H9 (cell line): ENCODE measurements at regions not wholly inside any gene's neighbourhood (a gene's known extent, or its start where the extent isn't known, plus 50 kb on each side); places are given as distances from the start of the nearest gene placed in this dataset.

Source experiments
- DNase-seq: peaks from one replicate; pipeline ENCODE4 v3.0.0-alpha.2; 2017
- H2AFZ ChIP-seq: one replicate; pipeline ENCODE4 v1.6.1; 2013; ENCODE audit warnings: mild to moderate bottlenecking, low read length, control low read depth, moderate library complexity
- H2AK5ac ChIP-seq: 2 replicates; pipeline ENCODE4 v1.6.1; 2013; ENCODE audit warnings: low read length, control low read depth, mixed read lengths; ENCODE audit not compliant: insufficient read length
- H2BK120ac ChIP-seq: one replicate; pipeline ENCODE4 v1.6.1; 2013; ENCODE audit warnings: low read depth, mild to moderate bottlenecking, low read length, control low read depth, inconsistent platforms; ENCODE audit not compliant: poor library complexity, severe bottlenecking
- H2BK12ac ChIP-seq: 2 replicates; pipeline ENCODE4 v1.6.1; 2013; ENCODE audit warnings: low read length, control low read depth, mixed read lengths, low read depth; ENCODE audit not compliant: insufficient read length
- H2BK15ac ChIP-seq: 2 replicates; pipeline ENCODE4 v1.6.1; 2013; ENCODE audit warnings: low read depth, low read length, control low read depth
- H2BK20ac ChIP-seq: one replicate; pipeline ENCODE4 v1.6.1; 2013; ENCODE audit warnings: low read depth, mild to moderate bottlenecking, low read length, control low read depth, inconsistent platforms; ENCODE audit not compliant: poor library complexity, severe bottlenecking
- H2BK5ac ChIP-seq: 2 replicates; pipeline ENCODE4 v1.6.1; 2013; ENCODE audit warnings: low read length, control low read depth, mixed read lengths; ENCODE audit not compliant: insufficient read length
- H3K14ac ChIP-seq: 2 replicates; pipeline ENCODE4 v1.6.1; 2013; ENCODE audit warnings: low read length, control low read depth; ENCODE audit not compliant: insufficient read depth
- H3K18ac ChIP-seq: 2 replicates; pipeline ENCODE4 v1.6.1; 2013; ENCODE audit warnings: low read depth, mild to moderate bottlenecking, mixed read lengths, low read length, control low read depth; ENCODE audit not compliant: insufficient read length
- H3K23ac ChIP-seq: 2 replicates; pipeline ENCODE4 v1.6.1; 2013; ENCODE audit warnings: low read length, control low read depth, mixed read lengths, low read depth; ENCODE audit not compliant: insufficient read length
- H3K23me2 ChIP-seq: 2 replicates; pipeline ENCODE4 v1.6.1; 2013; ENCODE audit warnings: low read depth, mild to moderate bottlenecking, mixed read lengths, low read length, control low read depth; ENCODE audit not compliant: insufficient read length, poor library complexity, severe bottlenecking
- H3K27ac ChIP-seq: 2 replicates; pipeline ENCODE4 v1.5.1; 2013; ENCODE audit warnings: low read length, control low read depth, mixed read lengths, low read depth; ENCODE audit not compliant: insufficient read length
- H3K27me3 ChIP-seq: 2 replicates; pipeline ENCODE4 v1.6.1; 2013; ENCODE audit warnings: low read length, control low read depth, inconsistent platforms; ENCODE audit not compliant: insufficient read depth
- H3K4ac ChIP-seq: 2 replicates; pipeline ENCODE4 v1.6.1; 2013; ENCODE audit warnings: low read depth, mild to moderate bottlenecking, control low read depth, inconsistent platforms, low read length, moderate library complexity
- H3K4me1 ChIP-seq: 2 replicates; pipeline ENCODE4 v1.6.1; 2013; ENCODE audit warnings: low read length, control low read depth, inconsistent platforms; ENCODE audit not compliant: insufficient read depth
- H3K4me2 ChIP-seq: 2 replicates; pipeline ENCODE4 v1.6.1; 2013; ENCODE audit warnings: low read length, control low read depth, mixed read lengths; ENCODE audit not compliant: insufficient read length, insufficient read depth
- H3K56ac ChIP-seq: 2 replicates; pipeline ENCODE4 v1.6.1; 2013; ENCODE audit warnings: low read depth, mild to moderate bottlenecking, mixed read lengths, low read length, control low read depth; ENCODE audit not compliant: insufficient read length
- H3K79me1 ChIP-seq: 2 replicates; pipeline ENCODE4 v1.6.1; 2013; ENCODE audit warnings: low read depth, mild to moderate bottlenecking, moderate library complexity, low read length, control low read depth, inconsistent platforms; ENCODE audit not compliant: insufficient read depth, poor library complexity, severe bottlenecking
- H3K79me2 ChIP-seq: 2 replicates; pipeline ENCODE4 v1.6.1; 2013; ENCODE audit warnings: low read length, control low read depth, inconsistent platforms; ENCODE audit not compliant: insufficient read depth
- H3K9ac ChIP-seq: 2 replicates; pipeline ENCODE4 v1.6.1; 2013; ENCODE audit warnings: low read length, control low read depth, mixed read lengths; ENCODE audit not compliant: insufficient read length; ENCODE audit errors: extremely low read depth
- H3K9me3 ChIP-seq: one replicate; pipeline ENCODE4 v1.6.1; 2013; ENCODE audit warnings: low read depth, low read length, inconsistent platforms; ENCODE audit not compliant: control insufficient read depth
- H3T11ph ChIP-seq: one replicate; pipeline ENCODE4 v1.6.1; 2013; ENCODE audit warnings: mild to moderate bottlenecking, low read length, control low read depth, inconsistent platforms
- H4K20me1 ChIP-seq: one replicate; pipeline ENCODE4 v1.6.1; 2013; ENCODE audit not compliant: control insufficient read depth, insufficient read length, insufficient read depth
- H4K5ac ChIP-seq: 2 replicates; pipeline ENCODE4 v1.6.1; 2013; ENCODE audit warnings: low read depth, mild to moderate bottlenecking, mixed read lengths, low read length, control low read depth; ENCODE audit not compliant: insufficient read length
- H4K8ac ChIP-seq: replicated peaks from 2 replicates; pipeline ENCODE4 v1.6.1; 2013; ENCODE audit warnings: low read length, control low read depth, mixed read lengths, low read depth; ENCODE audit not compliant: insufficient read length
- H4K91ac ChIP-seq: 2 replicates; pipeline ENCODE4 v1.6.1; 2013; ENCODE audit warnings: low read depth, mild to moderate bottlenecking, moderate library complexity, mixed read lengths, low read length, control low read depth; ENCODE audit not compliant: insufficient read length
- H3K27ac Mint-ChIP-seq, 3 experiments: 2 replicates in 2 of 3; 3 replicates in 1 of 3; pipeline ENCODE4 v1.8.0; 2020 to 2021; ENCODE audit warnings: mixed read lengths in 3 of 3, mild to moderate bottlenecking in 1 of 3, moderate library complexity in 1 of 3
- H3K27me3 Mint-ChIP-seq: 2 replicates; pipeline ENCODE4 v1.8.0; 2021; ENCODE audit warnings: low read depth, mild to moderate bottlenecking, moderate library complexity, mixed read lengths
- H3K36me3 Mint-ChIP-seq, 3 experiments: 2 replicates in 2 of 3; 3 replicates in 1 of 3; pipeline ENCODE4 v1.8.0; 2020 to 2021; ENCODE audit warnings: low read depth in 3 of 3, mixed read lengths in 3 of 3; ENCODE audit not compliant: insufficient read depth in 1 of 3
- H3K4me1 Mint-ChIP-seq, 2 experiments: 2 replicates each; pipeline ENCODE4 v1.8.0; 2020; ENCODE audit warnings: mixed read lengths in 2 of 2
- H3K4me3 Mint-ChIP-seq, 2 experiments: 2 replicates in 1 of 2; 3 replicates in 1 of 2; pipeline ENCODE4 v1.8.0; 2020 to 2021; ENCODE audit warnings: mild to moderate bottlenecking in 2 of 2, mixed read lengths in 2 of 2, moderate library complexity in 1 of 2
- H3K9me3 Mint-ChIP-seq, 2 experiments: 2 replicates in 1 of 2; 3 replicates in 1 of 2; pipeline ENCODE4 v1.8.0; 2020; ENCODE audit warnings: mild to moderate bottlenecking in 2 of 2, mixed read lengths in 2 of 2, moderate library complexity in 1 of 2
- CTCF ChIP-seq: fragments of 200-600 bp; sonication (generic); conservative IDR thresholded peaks from 3 replicates; pipeline ENCODE4 v1.8.0; 2021; ENCODE audit warnings: antibody characterized with exemption, mild to moderate bottlenecking
- WGBS: extraction: QIAGEN DNeasy Blood & Tissue Kit; methylation state at CpG from one replicate; pipeline ENCODE4 v1.1.7; 2013; ENCODE audit warnings: missing lambda C conversion rate, low lambda C conversion rate, mixed read lengths; ENCODE audit not compliant: insufficient read length; ENCODE audit errors: extremely low coverage; 5-methylcytosine and 5-hydroxymethylcytosine counted together

DNA sequence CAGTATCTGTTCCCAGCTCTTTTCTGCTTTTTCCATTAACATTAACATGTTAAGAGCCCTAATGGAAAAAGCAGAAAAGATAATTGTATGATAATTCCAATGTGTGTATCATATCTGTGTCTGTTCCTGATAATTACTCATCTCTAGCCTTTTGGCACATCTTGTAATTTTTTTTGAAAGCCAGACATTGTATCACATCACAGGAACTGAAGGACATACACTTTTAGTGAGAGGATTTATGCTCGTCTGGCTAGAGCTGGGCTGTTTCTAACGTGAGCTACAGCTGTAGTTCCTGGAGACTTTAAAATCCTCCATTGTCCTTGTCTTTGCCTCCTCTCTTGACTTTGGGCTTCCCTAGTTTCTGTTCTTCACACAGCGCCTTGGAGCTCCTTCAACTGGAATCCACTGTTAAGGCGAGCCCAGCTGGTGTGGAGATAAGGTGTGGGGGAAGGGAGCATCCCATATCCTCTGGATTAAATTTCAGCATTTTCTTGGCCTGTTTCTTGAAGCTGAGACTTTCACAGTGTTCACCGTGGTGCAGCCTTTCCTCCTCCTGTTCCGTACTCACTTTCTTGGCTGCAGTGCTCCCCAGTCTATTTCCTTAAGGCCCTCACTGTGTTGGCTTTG, 211.5 kb downstream of the GALR1 start:
- Histone ChIP-seq H3K27me3 (no peaks in the 10 kb centered on the region), H2AK5ac (no peak overlapping the region), H3K23ac (no peak overlapping the region), H3K79me2 (no peaks in the 10 kb centered on the region), H3K4ac (no peak overlapping the region), H2BK15ac (no peak overlapping the region), H3K4me1 (peaks cover 4% of the 10 kb centered on the region; the same call in 1 of the 2 replicates), H3T11ph (no peak overlapping the region), H3K9me3 (no peaks in the 10 kb centered on the region), H3K27ac (no peak overlapping the region), H4K91ac (no peak overlapping the region), H3K18ac (no peak overlapping the region), H3K14ac (no peak overlapping the region), H4K8ac (no peak overlapping the region), H3K79me1 (no peaks in the 10 kb centered on the region), H2BK12ac (no peak overlapping the region), H3K23me2 (no peaks in the 10 kb centered on the region), H3K9ac (no peak overlapping the region), H2BK20ac (no peak overlapping the region), H3K4me2 (no peak overlapping the region), H2AFZ (no peak overlapping the region), H2BK120ac (no peak overlapping the region), H2BK5ac (no peak overlapping the region), H4K5ac (no peak overlapping the region), H3K56ac (no peak overlapping the region), H4K20me1 (no peaks in the 10 kb centered on the region)
- Mint-ChIP-seq H3K27ac (peak overlapping the region in 2 of 3 experiments; percentile 20 to 26; a peak in 3 of 7 replicates), H3K4me3 (no peak overlapping the region), H3K36me3 (no peaks in the 10 kb centered on the region), H3K27me3 (no peaks in the 10 kb centered on the region), H3K9me3 (no peaks in the 10 kb centered on the region), H3K4me1 (peaks cover 19 to 21% of the 10 kb centered on the region in 2 experiments)
- no peak for DNase-seq
- TF ChIP-seq CTCF = no peak
- no CpG with 5 or more reads among the region's 6 CpGs for WGBS
